ENCODE measurements at regions not wholly inside any gene's neighbourhood (a gene's known extent, or its start where the extent isn't known, plus 50 kb on each side); places are given as distances from the start of the nearest gene placed in this dataset.

DNA sequence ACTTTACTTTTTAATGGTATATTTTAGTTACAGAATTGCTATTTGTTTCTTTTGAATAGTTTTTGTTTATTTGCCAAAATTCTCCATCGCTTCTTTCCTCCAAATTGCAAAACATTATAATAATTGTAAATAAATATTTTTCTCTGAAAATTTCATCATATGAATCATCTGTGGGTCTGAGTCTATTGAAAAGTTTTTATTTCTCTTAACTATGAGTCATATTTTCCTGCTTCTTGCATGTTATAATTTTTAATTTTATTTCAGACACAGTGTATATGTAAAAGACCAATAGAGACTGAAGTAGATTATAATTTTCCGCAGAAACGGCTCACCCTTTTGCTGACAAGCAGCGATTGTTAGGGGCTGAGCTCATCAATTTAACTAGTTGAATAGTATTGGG, 279.1 kb upstream of the IL12B start:
- DNase-seq = no peak

DNA sequence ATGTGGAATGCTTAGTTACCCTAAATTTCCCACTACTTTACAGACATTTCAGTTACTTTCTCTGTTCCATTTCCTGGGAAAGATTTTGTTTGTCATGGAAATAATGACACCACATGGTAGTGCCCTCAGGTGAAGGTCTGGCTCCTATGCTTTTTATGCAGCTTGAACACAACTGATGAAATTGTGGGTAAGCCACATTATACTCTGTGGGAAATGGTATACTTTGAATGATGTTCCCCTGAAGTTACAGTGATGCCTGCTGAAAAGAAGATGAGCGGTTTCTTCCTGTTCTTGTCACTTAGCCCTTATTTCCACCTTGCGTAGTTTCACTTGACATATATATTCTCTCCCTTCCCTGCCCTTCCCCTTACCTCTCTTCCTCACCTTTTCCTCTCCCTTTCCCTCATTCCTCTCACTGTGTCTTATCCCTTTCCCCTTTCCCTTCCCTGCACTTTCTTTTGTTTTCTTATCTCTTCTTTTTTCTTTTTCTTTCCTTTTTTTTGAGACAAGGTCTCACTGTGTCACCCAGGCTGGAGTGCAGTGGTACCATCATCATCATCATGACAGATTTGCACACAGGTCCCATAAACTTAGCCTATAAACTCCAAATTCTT, 280.8 kb upstream of the IL12B start:
- DNase-seq = no peak

DNA sequence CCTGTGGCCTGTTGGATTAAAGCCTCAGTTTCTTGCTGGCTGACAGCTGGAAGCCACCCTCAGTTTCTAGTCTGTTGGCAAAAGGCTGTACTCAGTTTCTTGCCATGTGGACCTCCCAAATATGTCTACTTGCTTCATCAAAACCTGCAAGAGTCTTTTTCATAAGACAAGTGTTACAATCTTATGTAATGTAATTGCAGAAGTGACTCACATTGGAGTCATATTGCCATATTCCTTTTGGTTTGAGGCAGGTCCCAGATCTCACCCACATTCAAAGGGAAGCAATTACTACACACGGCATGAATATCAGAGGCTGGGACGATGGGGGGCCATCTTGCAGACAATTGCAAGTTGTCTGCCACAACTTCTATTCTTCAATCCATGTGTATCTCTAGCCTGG, 286.7 kb upstream of the IL12B start:
- DNase-seq = no peak

DNA sequence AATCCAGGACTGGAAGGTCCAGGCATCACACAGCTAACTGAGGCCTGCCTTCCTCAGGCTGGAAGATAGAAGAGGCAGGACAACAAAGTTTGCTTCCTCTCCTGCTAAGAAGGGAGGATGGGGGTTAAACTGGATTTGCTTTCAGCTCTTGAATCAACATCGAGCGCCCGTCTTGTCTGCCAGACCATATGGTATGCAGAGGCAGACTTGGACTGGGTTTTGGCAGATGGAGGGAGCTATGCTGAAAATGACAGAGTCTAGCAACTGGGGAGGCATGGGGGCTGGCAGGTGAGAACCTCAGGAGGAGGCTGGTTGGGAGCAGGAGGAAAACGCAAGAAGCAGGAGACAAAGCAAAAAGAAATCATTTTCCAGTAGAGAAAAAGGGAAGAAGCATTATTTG, 289.5 kb upstream of the IL12B start:
- no peak for DNase-seq

DNA sequence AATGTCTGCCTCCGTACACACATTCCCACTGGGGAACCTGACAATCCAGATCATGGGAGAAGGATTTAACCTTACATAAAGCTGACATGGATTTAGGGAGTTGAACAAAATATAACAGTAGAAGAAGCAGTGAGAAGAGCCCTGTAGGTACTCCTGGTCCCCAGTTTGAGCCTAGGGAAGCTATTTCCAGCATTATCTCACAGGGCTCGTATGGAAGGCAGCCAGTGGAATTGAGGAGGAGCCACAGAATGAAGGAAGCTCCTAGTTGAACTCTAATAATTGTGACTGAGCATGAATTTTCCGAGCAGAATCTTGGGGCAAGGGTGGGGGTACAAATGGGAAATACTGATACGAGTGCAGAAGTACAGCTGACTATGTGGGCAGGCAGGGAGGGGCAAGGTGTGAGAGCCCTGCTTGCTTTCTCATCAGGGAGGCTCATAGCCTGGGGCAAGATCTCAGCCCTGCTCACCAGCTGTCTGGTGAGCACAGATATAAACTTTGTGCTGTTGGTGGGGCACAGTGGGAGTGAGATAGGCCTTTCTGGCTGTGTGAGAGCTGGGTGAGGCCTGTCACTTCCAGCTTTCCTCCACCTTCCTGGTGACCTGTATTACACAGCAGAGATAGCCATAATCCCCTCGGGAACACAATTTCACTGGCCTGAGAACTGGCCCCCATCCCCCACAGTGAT, 290.7 kb upstream of the IL12B start:
- no peak for DNase-seq

DNA sequence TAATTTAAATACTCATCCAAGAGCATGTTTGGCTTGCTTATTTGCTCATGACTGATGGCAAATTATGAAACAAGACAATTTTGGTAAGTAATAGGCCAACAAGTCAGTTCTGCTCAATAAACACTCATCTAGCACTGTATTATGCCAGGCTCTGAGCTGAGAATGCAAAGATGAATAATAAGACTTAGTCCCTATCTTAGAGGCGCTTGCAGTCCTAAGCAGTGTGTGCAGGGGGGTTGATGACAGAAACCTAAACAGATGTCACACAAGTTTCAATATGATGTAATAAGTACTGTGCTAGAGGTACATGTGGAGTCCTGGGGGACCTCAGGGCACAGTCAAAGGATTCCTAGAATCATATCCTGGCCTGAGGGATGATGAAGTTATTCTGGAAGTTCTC, 287.6 kb upstream of the ADRA1B start:
- no peak for DNase-seq

DNA sequence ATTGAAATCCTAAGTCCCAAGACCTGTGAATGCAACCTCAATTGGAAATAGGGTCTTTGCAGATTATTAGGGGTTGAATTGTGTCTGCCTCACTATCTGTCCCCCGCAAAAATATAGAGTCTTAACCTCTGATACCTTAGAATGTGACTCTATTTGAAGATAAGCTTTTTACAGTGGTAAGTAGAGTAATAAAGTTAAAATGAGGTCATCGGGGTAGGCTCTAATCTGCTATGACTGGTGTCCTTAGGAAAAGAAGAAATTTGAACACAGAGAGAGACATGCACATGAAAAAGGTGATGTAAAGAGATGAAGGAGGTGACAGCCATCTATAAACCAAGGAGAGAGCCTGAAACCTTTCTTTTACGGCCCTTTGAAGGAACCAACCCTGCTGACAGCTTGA, 287.1 kb upstream of the ADRA1B start:
- no peak for DNase-seq

DNA sequence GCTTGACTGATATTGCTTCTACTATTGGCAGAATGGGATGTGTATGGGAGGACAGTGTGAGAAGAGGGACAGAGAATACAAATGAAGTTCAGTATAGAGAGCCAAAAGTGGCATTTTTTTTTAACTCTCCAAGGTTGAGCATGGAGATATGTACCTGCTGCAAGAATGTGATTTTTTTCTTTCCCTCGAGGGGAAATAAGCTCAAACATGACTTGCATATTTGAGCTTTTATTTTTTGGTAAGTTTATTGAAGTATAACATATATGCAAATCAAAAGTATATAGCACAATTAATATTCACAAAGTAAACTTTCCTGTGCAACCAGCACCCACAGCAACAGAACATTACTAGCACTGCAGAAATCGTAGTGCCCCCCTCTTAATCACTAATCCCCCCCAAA, 285.7 kb upstream of the ADRA1B start:
- DNase-seq = no peak

DNA sequence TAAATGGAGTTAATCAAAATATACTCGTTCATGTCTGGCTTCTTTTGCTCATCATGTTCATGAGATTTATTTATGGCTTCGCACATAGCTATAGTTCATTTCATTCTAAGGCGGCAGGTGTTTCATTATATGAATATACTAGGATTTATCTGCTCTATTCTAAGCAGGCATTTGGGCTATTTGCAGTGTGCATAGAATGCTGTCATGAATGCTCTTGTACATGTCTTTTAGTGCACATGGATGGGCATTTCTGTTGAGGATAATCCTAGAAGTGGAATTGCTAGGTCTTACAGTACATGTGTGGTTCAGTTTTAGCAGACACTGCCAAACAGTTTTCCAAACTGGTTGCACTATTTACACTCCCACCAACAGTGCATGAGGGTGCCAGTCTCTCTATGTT, 285.3 kb upstream of the ADRA1B start:
- no peak for DNase-seq

DNA sequence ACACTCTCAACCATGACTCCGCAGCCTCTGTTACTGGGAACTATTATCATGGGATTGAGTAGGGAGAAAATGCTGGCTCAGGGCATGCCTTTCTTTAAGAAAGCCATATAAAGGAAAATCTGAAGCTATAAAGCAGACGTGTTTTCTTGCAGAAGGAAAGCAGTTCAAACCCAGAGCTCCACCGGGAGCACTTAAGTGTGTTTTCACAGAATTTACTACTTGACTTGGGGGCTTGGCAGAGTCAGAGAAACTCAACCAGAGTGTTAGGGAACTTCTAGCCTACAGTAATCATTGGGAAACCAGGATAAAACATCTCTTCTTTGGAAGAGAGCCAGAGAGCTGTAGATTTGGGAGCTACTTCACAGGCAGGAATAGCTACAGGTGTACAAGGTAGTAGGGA, 283.4 kb upstream of the ADRA1B start:
- no peak for DNase-seq

DNA sequence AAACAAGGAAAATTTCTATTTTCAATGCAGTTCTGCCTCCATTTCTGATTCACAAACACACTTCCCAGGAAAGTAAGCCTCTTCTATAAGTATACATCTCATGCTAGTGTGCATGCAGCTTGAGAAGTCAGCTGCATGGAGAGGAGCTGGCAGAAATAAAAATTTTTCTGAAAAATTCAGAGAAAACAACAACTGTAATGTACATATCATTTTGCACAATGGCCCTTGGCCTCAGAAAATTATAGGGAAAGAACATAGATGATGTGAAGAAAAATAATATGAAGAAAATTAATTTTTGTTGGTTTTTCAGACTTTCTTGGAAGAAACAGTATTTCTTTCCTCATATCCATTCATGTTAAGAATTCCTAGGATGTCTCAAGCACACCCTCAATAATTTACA, 277.8 kb upstream of the ADRA1B start:
- no peak for DNase-seq

DNA sequence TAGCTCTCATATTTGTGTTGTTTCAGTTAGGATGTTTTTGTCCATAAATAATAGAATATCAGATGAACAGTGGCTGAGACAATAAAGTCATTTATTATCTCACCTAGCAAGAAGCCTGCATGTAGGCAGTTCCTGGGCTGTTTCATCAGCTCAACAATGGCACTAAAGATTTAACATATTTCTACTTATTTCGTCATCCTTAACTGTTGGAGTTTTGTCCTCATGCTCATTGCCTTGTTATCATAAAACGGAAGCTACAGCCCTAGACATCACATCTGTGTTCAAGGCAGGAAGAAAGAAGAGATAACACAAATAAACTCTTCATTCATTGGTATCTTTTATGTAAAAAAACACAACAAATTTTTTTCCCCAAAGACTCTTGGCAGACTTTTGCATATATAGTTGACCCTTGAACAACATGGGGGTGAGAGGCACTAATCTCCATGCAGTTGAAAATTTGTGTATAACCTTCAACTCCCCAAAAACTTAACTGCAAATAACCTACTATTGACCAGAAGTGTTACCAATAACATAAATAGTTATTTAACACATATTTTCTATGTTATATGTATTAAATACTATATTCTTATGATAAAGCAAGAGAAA, 277.2 kb upstream of the ADRA1B start:
- DNase-seq = no peak

DNA sequence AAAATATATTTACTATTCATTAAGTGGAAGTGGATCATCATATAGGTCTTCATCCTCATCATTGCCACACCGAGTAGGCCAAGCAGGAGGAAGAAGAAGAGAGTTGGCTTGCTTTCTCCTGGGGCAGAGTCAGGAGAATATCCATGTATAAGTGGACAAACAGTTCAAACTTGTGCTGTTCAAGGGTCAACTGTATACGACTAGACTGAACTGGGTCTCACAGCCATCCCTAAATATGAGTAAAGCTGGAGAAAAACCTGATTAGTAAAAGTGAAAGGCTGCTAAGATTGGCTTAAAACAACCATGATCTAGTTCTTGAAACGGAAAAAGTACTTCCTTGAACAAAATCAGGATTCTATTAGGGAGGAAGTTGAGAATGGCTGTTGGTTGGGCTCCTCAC, 276.7 kb upstream of the ADRA1B start:
- DNase-seq = no peak

DNA sequence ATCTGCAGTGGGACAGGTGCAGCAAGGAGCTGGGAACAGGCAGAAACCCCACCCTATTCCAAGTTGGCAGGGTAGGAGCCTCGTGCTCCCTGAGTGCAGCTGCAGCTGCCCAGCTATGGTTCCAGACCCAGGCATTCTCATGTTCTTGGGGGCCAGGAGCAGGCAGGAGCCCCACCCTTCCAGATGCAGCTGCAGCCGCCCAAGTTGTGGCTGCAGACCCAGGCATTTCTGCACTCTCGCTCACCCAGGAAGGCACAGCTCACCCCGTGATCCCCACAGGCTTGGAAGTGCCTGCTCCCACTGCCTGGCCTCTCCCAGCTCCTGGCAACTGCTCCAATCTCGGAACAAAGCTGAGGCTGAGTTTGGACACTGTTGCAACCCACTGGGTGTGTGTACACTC, 275.8 kb upstream of the ADRA1B start:
- no peak for DNase-seq

DNA sequence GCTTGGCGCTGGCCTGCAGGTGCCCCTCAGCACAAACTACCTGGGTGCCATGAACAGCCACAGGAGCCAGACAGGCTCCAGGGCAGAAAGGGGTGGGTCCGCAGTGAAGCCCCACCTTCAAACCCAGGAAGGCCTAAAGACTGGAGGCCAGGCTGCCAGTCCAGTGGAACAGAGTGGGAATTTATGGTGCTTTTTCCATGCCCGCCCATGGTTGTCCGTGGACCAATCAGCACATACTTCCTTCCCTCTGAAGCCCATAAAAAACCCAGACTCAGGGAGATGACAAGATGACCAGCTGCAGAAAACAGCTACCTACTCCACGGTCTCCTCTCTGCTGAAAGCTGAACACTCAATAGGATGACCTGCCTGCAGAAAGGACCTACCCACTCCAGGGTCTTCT, 275.4 kb upstream of the ADRA1B start:
- DNase-seq = no peak

DNA sequence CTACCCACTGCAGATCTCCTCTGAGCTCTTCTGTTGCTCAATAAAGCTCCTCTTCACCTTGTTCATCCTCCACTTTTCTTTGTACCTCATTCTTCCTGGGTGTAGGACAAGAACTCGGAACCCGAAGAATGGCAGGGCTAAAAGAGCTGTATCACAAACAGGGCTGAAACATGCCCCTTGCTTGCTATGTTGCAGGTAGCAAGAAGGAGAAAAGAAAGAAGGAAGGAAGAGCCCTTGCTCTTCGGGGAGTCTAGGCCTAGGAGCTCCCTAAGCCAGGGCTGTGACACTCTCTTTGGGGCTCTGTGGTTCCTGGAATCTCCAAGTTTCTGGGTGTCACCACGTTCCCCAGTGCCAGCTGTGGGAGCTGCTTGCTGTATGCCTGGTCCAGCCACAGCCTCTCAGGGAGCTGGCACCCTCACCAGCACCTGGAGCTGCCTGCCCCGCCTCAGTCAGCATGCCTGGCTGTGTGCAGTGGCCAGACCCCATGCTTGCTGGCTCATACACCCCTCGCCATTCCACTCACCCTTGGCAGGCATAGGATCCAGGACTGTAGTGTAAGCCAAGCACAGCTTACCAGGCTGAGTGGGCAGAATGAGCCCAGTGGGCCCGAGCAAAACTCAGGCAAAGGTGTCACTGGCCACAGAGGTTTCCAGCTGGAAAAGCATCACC, 274.8 kb upstream of the ADRA1B start:
- DNase-seq = no peak

DNA sequence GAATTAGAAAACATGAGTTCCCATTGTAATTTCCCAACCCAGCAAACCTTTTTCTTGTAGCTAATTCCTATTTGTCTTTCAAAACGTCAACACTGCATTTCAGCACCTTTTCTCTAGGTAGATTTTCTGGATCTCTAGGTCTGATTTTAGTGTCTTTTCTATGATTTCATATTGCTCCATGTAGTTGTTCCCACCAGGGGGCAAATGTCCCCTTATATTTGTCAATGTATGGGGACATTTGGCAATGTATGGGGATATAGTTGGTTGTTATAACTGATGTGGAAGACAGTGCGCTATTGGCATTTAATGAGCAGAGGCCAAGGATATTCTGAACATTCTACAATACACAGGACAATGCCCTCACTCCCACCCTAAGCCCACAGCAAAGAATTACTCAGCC, 273.9 kb upstream of the ADRA1B start:
- no peak for DNase-seq

DNA sequence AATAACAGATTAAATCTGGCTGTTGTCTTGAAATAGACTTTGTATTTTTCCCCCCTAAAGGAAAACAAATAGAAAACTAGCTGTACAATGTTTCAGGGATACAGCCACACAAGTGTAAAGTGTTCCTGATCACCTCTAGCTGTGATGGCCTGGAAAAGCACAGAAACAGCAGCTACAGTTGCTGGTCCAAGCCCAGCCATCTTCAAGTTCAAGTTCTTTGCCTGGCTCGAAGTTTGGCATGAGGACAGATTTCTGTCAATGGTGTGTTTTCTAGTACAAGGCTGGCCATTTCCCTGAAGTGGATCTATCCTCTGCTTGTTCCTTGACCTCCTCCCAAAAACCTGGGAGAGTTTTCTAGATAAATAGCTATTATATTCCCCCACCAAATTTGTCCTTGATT, 272.2 kb upstream of the ADRA1B start:
- no peak for DNase-seq

DNA sequence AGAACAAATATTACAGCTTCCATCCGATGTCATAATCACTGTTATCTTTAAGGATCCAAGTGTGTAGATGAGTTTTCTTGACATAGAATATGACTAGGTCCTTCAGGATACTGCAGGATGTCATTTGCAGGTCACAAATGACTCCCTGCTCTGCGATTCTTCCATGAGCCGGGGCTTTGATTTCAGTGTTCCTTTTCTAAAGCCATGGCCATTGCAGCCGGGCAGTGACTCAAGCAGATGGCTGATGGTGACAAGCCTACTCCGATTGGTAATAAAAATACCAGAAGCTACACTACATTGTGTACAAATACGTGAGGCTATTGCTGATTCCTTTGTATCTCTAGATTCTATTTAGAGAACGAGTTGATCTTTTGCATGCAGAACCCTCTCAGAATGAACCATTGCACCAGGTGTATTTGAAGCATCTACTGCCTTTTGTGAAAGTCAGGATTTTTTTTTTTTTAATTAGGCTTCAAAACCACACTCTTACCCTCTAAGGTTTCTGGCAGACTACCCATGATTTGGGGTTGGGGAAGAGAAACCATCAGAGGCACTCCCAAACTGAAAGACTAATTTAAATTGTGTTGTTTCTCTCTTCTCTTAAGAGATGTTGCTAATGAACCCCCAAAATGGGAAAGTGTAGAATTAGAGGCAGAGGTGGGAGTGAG, 271.0 kb upstream of the ADRA1B start:
- no peak for DNase-seq

DNA sequence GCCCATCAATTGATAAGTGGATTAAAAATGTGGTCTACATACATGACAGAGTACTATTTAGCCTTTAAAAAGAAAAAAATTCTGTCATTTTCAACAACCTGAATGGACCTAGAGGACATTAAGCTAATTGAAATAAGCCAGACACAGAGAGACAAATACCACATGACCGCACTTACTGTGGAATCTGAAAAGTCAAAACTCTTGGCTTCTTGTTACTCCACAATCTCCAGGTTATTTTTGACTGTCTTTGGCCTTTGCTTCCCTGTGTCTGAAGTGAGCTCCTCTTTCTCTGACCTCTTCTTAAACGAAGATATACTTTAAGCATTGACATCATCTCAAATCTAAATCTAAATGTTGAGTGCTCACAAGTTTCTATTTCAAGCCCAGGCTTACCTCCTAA, 265.5 kb upstream of the ADRA1B start:
- DNase-seq = no peak

DNA sequence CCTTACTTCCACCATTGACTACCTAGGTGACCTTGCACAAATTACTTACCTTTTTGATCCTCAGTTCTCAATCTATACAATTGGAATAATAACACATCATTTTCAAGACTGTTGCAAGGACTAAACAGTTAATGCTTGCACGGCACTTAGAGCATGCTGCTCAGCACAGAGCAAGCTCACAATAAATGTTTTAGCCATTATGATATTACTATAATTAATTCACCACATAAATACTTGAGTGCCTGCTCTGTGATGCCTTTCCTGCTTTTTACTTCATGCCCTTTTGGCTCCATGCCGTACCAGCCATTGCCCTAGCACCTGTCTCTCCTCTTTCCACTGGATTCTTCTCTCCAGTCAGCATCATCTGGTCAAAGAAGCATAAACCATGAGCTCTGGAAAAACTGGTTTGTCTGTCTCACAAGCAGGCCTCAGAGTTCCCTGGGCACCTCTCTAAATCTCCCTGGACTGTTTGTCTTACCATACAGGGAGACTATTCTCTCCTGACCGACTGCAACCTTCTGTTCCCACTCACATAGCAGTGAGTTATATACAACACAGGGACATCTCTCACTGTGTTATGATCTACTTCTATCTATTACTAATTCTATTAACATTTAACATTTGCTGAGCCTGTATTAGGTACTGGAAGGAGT, 260.4 kb upstream of the ADRA1B start:
- no peak for DNase-seq

DNA sequence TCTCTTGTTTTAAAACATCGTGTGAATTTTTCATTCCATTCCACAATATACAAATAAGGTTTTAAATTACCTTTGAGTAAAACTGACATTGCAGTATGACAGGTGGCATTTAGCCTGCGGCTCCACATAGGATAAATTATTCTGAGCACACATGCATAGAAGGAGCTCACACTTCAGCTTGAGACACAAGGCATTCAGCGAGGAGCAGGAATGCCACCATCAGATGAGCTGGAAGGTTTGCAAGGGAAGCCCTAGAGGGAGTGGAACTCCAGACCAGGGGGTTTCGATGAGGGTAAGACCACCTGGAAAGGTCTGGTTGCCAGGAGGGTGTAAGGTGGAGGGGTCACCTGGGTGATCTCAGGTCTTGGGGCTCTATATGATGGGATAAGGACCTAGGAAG, 259.0 kb upstream of the ADRA1B start:
- DNase-seq = no peak

DNA sequence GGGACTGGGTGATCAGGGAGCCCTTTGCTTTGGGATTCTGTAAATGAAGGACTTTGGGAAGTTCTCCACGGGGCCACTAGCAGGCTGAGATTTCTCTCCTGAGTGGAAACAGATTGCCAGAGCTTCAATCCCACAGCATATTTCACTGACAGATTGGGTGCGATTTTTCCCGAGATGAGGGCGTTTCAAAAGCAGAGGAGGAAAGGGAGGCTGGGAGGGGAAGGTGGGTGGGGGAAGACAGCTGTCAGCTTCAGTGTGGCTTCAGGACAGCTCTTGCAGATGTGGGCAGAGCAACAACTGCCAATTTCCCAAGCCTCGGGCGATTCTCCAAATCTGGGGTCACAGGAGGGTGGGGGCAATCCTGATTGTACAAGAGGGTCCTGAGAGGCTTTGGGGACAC, 258.5 kb upstream of the ADRA1B start:
- no peak for DNase-seq
